GM23338 (cell line): ENCODE measurements at regions not wholly inside any gene's neighbourhood (a gene's known extent, or its start where the extent isn't known, plus 50 kb on each side); places are given as distances from the start of the nearest gene placed in this dataset.
A peak's percentile ranks its signal among the peaks of the same experiment; 100 is the strongest.

Source experiments
- ATAC-seq: fragments of 200-7000 bp; cut with Tn5 transposase; 3 replicates; pipeline ENCODE4 v1.9.1; 2020
- DNase-seq: peaks from one replicate; pipeline ENCODE4 v3.0.0-alpha.2; 2015; ENCODE audit warnings: low spot score
- H2AFZ ChIP-seq: fragments of 200-600 bp; sonication (generic); 2 replicates; pipeline ENCODE4 v1.8.0; 2016; ENCODE audit warnings: antibody characterized with exemption, mild to moderate bottlenecking, moderate library complexity
- H3F3A ChIP-seq: fragments of 200-600 bp; sonication (generic); replicated peaks from 2 replicates; pipeline ENCODE4 v1.8.0; 2017; ENCODE audit warnings: antibody characterized with exemption, mixed run types, low read depth
- H3K27ac ChIP-seq: fragments of 200-600 bp; sonication (generic); 2 replicates; pipeline ENCODE4 v1.6.1; 2016; ENCODE audit warnings: low read depth
- H3K27me3 ChIP-seq: fragments of 200-600 bp; sonication (generic); 2 replicates; pipeline ENCODE4 v1.8.0; 2016; ENCODE audit warnings: mild to moderate bottlenecking, mixed run types, moderate library complexity; ENCODE audit not compliant: insufficient read depth
- H3K36me3 ChIP-seq: fragments of 200-600 bp; sonication (generic); 2 replicates; pipeline ENCODE4 v1.8.0; 2016; ENCODE audit warnings: mild to moderate bottlenecking; ENCODE audit not compliant: insufficient read depth
- H3K4me1 ChIP-seq: fragments of 200-600 bp; sonication (generic); 2 replicates; pipeline ENCODE4 v1.8.0; 2016; ENCODE audit warnings: mild to moderate bottlenecking, moderate library complexity; ENCODE audit not compliant: insufficient read depth
- H3K4me2 ChIP-seq: fragments of 200-600 bp; sonication (generic); 2 replicates; pipeline ENCODE4 v1.7.1; 2017; ENCODE audit warnings: mixed run types
- H3K4me3 ChIP-seq: fragments of 200-600 bp; sonication (generic); 2 replicates; pipeline ENCODE4 v1.6.1; 2016; ENCODE audit warnings: mixed run types
- H3K79me2 ChIP-seq: fragments of 200-600 bp; sonication (generic); replicated peaks from 2 replicates; pipeline ENCODE4 v1.8.0; 2017; ENCODE audit warnings: mild to moderate bottlenecking; ENCODE audit not compliant: insufficient read depth
- H3K9me2 ChIP-seq: fragments of 200-600 bp; sonication (generic); 2 replicates; pipeline ENCODE4 v1.8.0; 2017; ENCODE audit not compliant: insufficient read depth
- H4K20me1 ChIP-seq: fragments of 200-600 bp; sonication (generic); replicated peaks from 2 replicates; pipeline ENCODE4 v1.8.0; 2017; ENCODE audit warnings: mild to moderate bottlenecking; ENCODE audit not compliant: insufficient read depth
- H3K27ac Mint-ChIP-seq: 2 replicates; pipeline ENCODE4 v1.8.0; 2020; ENCODE audit warnings: inconsistent platforms, mild to moderate bottlenecking, moderate library complexity, mixed read lengths
- H3K27me3 Mint-ChIP-seq: 3 replicates; pipeline ENCODE4 v1.8.0; 2022; ENCODE audit warnings: low read depth, mild to moderate bottlenecking, moderate library complexity, mixed read lengths, inconsistent platforms; ENCODE audit not compliant: insufficient read depth, poor library complexity
- H3K36me3 Mint-ChIP-seq: 3 replicates; pipeline ENCODE4 v1.8.0; 2021; ENCODE audit warnings: low read depth, mild to moderate bottlenecking, inconsistent platforms, moderate library complexity, mixed read lengths
- H3K4me1 Mint-ChIP-seq: 3 replicates; pipeline ENCODE4 v1.8.0; 2020; ENCODE audit warnings: mild to moderate bottlenecking, inconsistent platforms, mixed read lengths
- H3K4me3 Mint-ChIP-seq: 3 replicates; pipeline ENCODE4 v1.8.0; 2021; ENCODE audit warnings: moderate library complexity, mild to moderate bottlenecking, inconsistent platforms, mixed read lengths
- H3K9me3 Mint-ChIP-seq: 3 replicates; pipeline ENCODE4 v1.8.0; 2020; ENCODE audit warnings: moderate library complexity, mild to moderate bottlenecking, inconsistent platforms, mixed read lengths
- CREB1 ChIP-seq: fragments of 250-450 bp; sonication (Bioruptor Pico); IDR thresholded peaks from 2 replicates; pipeline ENCODE4 v1.5.0; 2020; ENCODE audit warnings: low read depth, mild to moderate bottlenecking, moderate library complexity
- CTCF ChIP-seq, 2 experiments: fragments of 200-600 bp in 1 of 2; sonication (generic) in 1 of 2; conservative IDR thresholded peaks; 2 replicates each; pipeline versions ENCODE4 v1.5.1 to v1.6.1; 2016 to 2017; ENCODE audit warnings: antibody characterized with exemption in 2 of 2, low read depth in 2 of 2, mild to moderate bottlenecking in 2 of 2, moderate library complexity in 1 of 2
- EZH2phosphoT487 ChIP-seq: fragments of 200-600 bp; sonication (generic); IDR thresholded peaks from one replicate; pipeline ENCODE4 v1.8.1; 2018; ENCODE audit warnings: antibody characterized with exemption; ENCODE audit not compliant: unreplicated experiment
- JUNB ChIP-seq: IDR thresholded peaks from one replicate; pipeline ENCODE4 v1.6.1; 2016; ENCODE audit warnings: antibody characterized with exemption; ENCODE audit not compliant: unreplicated experiment
- NANOG ChIP-seq: IDR thresholded peaks from 2 replicates; pipeline ENCODE4 v1.6.1; 2016; ENCODE audit warnings: antibody characterized with exemption, borderline replicate concordance
- POLR2AphosphoS5 ChIP-seq: IDR thresholded peaks from 2 replicates; pipeline ENCODE4 v1.6.1; 2016; ENCODE audit warnings: antibody characterized with exemption, low read depth
- REST ChIP-seq: IDR thresholded peaks from one replicate; pipeline ENCODE4 v1.6.1; 2018; ENCODE audit warnings: antibody characterized with exemption; ENCODE audit not compliant: unreplicated experiment
- STAT1 ChIP-seq: IDR thresholded peaks from one replicate; pipeline ENCODE4 v1.6.1; 2016; ENCODE audit warnings: antibody characterized with exemption; ENCODE audit not compliant: unreplicated experiment
- ZNF114 ChIP-seq: fragments of 250-450 bp; sonication (Bioruptor Pico); IDR thresholded peaks from 2 replicates; pipeline ENCODE4 v1.5.0; 2020; ENCODE audit warnings: mild to moderate bottlenecking, moderate library complexity
- ZNF331 ChIP-seq: fragments of 250-450 bp; sonication (Bioruptor Pico); IDR thresholded peaks from 2 replicates; pipeline ENCODE4 v1.5.0; 2020; ENCODE audit warnings: low read depth, mild to moderate bottlenecking, moderate library complexity
- ZNF462 ChIP-seq: fragments of 250-450 bp; sonication (Bioruptor Pico); IDR thresholded peaks from 2 replicates; pipeline ENCODE4 v1.5.0; 2020; ENCODE audit warnings: mild to moderate bottlenecking, moderate library complexity

- TF ChIP-seq EZH2phosphoT487 (no peak), CREB1 (no peak), JUNB (no peak), STAT1 (no peak), ZNF114 (no peak), CTCF (conservative IDR thresholded peaks at IDR 0.05; ENCODE audit: low read depth in 2 of 2) (no peak), ZNF462 (no peak), POLR2AphosphoS5 (no peak), REST (no peak), NANOG (no peak), ZNF331 (CRISPR knock-in tag) (no peak)
- peaks cover 22% of the 10 kb centered on the region; the same call in 2 of the 3 replicates for H3K36me3 Mint-ChIP-seq
- H3K36me3 ChIP-seq, result no peaks in the 10 kb centered on the region
- 0 out of 2 replicates have a peak overlapping the region, but pooled peaks have one; percentile 3 for H2AFZ ChIP-seq
- no peaks in the 10 kb centered on the region for H3F3A ChIP-seq
- no peaks in the 10 kb centered on the region for H3K79me2 ChIP-seq
- peaks cover 35% of the 10 kb centered on the region for H3K4me1 ChIP-seq
- no peak overlapping the region for H3K4me3 ChIP-seq
- peaks cover 31% of the 10 kb centered on the region for H3K4me1 Mint-ChIP-seq
- DNase-seq (peak; percentile 34), ATAC-seq (peak; percentile 62; the same call in 1 of the 3 replicates)
- H3K4me3 Mint-ChIP-seq, result no peak overlapping the region
- H3K9me2 ChIP-seq, result no peaks in the 10 kb centered on the region
- no peaks in the 10 kb centered on the region for H3K27me3 ChIP-seq
- no peaks in the 10 kb centered on the region for H4K20me1 ChIP-seq
- H3K9me3 Mint-ChIP-seq, result peaks cover 15% of the 10 kb centered on the region
- H3K27ac ChIP-seq, result no peak overlapping the region
- H3K27ac Mint-ChIP-seq, result no peak overlapping the region
- H3K4me2 ChIP-seq, result peak overlapping the region; percentile 66
- H3K27me3 Mint-ChIP-seq, result no peaks in the 10 kb centered on the region
Observed at GRCh38 chr18:42586601-42587000, 528.9 kb downstream of the RIT2 start.
